ENCODE measurements at regions not wholly inside any gene's neighbourhood (a gene's known extent, or its start where the extent isn't known, plus 50 kb on each side); places are given as distances from the start of the nearest gene placed in this dataset.

DNA sequence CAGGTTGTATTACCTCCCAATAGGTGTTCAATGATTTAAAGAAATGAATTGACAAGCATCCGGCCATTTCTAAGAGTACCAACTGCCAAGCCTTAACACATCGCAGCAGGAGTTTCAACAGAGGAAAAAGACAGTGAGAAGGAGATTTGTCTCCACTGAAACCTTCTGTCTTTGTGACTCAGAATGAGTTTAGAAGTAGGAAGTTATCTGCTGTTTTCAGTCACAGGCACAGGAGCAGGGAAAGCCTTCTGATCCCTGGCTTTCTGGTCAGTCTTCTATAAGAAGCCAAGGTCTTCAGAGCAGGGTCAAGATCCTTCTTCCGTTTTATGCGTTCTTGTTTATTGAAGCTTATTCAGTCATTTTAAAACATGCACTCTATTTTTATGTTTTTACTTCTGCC, 390.7 kb upstream of the PCSK5 start:
- TF ChIP-seq, protein P1, sequence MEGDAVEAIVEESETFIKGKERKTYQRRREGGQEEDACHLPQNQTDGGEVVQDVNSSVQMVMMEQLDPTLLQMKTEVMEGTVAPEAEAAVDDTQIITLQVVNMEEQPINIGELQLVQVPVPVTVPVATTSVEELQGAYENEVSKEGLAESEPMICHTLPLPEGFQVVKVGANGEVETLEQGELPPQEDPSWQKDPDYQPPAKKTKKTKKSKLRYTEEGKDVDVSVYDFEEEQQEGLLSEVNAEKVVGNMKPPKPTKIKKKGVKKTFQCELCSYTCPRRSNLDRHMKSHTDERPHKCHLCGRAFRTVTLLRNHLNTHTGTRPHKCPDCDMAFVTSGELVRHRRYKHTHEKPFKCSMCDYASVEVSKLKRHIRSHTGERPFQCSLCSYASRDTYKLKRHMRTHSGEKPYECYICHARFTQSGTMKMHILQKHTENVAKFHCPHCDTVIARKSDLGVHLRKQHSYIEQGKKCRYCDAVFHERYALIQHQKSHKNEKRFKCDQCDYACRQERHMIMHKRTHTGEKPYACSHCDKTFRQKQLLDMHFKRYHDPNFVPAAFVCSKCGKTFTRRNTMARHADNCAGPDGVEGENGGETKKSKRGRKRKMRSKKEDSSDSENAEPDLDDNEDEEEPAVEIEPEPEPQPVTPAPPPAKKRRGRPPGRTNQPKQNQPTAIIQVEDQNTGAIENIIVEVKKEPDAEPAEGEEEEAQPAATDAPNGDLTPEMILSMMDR (conservative IDR thresholded peaks at IDR 0.05; ENCODE audit: low read length): no peak
- no peak for TF ChIP-seq EZH2phosphoT487 (IDR thresholded peaks at IDR 0.05; ENCODE audit: borderline replicate concordance)

Data from Loucy (cell line).